GM11168 (cell line): ENCODE measurements at regions not wholly inside any gene's neighbourhood (a gene's known extent, or its start where the extent isn't known, plus 50 kb on each side); places are given as distances from the start of the nearest gene placed in this dataset.
"Not testable (repeated sequence)": the region's sequence is repeated elsewhere in the genome, so short reads cannot be mapped to it uniquely, and the experiment has no call there.

ENCODE experiments used
- in situ Hi-C: fragments of 300-500 bp; cut with MboI; formaldehyde crosslinking; loops from one replicate; pipeline ENCODE4 v1.12.0; 2022; ENCODE audit warnings: low sequenced_read_pairs; ENCODE audit not compliant: unreplicated experiment

DNA sequence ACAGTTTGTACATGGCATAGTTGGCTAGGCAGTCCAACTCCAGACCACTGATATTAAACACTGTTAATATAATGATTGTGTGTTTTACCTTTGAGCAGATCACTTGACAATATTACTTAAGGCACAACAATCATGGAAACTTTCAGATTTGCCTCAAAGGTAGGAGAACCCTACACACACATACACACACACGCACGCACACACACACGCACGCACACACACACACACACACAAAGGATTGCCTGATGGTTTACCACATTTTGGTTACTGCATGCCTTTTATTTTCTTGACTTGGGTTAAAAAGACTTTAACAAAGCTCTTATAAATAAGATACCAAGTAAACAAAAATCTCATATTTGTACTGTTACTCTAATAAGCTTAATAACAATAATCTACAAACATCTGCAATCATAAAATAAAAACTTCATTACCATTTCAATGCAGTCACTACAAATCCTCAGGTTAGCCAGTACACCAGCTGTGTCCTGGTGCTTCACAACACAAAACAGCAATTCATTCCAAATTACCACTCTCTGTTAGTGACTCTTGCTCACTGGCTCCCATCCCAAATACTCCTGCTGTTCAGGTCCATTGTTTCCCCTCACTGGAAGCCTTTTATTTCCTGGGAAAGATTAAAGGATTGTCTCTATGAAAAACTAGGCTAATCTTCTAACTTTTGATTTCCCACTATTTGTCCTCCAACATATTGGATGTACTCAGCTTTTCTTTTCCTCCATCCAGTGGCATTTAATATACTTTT is 175.2 kb upstream of the ATP2B1 start:
- in situ Hi-C loops: no loop called here

- in situ Hi-C loops: no loop called here
Observed at GRCh38 chr12:89882792-89883191, 174.2 kb upstream of the ATP2B1 start.

GRCh38 chr12:89882050-89882449 is 173.4 kb upstream of the ATP2B1 start:
- in situ Hi-C loops: no loop called here

DNA sequence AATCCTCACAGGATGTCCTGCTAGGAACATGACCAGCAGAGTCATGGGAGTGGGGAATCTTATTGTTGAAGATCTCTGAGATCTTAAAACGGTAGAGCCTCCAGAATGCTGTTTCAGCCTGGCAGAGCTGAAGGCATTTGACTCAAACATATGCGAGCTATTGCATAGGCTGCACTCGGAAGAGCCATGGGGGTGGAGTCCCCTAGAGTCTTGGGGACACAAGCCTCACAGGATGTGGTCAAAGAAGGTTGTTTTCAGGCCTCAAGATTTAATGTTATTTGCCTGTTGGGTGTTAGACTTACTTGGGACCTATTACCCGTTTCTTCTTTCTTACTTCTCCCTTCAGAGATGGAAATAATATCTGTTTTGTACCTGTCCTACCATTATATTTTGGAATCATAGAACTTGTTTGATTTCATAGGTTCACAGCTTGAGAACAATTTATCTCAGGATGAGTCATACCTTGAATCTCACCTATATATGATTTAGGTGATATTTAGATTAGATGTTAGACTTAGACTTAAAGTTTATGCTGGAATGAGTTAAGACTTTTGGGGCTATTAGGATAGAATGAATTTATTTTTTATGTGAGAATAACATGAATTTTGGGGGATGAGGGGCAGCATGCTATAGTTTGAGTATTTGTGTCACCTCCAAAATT is 172.2 kb upstream of the ATP2B1 start:
- in situ Hi-C loops: no loop called here

DNA sequence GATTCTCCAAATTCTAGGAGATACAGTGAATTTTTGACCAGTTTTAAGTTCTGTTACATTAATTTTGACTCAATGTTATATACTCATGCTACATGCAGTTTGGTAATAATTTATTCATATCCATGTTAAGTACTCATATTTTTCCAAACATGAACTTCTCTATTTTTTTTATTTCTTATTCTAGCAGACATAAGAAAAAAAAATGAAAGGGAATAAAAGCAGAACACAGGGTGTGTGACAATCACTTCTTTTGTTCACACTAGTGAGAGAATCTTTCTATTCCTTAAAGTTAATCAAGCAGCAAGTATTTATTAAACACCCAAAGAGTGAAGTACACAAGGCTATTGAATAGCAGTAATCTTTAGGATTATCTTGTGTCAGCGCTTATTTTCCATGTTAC is 171.1 kb upstream of the ATP2B1 start:
- in situ Hi-C loops: no loop called here

DNA sequence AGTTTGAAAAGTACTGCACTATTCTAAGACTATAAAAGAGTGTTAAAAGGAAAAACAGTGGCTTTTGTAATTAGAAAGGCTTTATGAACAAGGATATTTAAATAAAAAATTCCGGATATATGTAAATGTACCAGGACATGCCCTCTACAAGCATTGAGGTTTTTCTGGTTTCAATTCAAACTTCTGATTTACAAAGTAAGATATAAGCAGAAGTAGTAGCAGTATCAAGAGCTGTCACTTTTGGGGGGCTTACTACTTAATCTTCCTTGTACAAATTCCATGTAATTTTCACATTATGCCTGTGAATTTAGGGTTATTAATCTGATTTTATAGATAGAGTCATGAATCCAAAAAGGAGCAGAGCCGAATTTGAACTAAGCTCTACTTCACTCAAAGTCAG is 170.3 kb upstream of the ATP2B1 start:
- in situ Hi-C loops: no loop called here

DNA sequence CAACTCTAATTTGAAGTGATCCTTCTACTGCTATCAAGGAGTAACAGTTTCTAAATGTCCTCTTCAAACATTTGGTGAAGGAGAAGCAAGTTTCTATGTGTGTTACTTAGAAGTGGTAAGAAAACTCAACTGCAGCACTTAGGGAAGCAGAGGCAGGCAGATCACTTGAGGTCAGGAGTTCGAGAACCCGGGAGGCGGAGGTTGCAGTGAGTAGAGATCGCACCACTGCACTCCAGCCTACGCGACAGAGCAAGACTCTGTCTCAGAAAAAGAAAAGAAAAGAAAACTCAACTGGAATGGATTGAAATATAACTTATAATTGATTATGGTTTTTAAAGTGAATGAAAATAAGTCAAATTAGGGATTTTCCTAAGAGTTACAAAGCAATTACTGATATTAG is 169.7 kb upstream of the ATP2B1 start:
- in situ Hi-C loops: no loop called here

GRCh38 chr12:89877671-89878070 is 169.0 kb upstream of the ATP2B1 start:
- in situ Hi-C loops: no loop called here

GRCh38 chr12:89877136-89877535 is 168.5 kb upstream of the ATP2B1 start:
- in situ Hi-C loops: no loop called here

DNA sequence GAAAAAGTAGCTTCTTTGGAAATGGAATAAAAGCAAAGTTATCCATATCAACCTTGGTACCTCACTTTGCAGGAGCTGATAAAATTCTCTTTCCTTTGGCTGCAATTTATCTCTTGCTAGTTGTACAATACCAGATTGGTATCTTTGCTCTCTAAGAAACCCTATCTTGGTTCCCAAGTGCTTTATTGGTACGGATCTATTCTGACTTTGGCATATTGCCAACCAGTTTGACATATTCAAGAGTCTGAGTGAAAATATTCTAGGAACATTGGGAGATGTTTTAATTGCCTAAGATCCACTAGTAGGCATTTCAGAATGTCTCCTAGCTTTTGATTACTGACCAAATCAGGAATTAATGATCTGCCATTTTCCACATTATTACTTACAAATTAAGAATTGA is 167.2 kb upstream of the ATP2B1 start:
- in situ Hi-C loops: no loop called here

- in situ Hi-C loops: no loop called here
Observed at GRCh38 chr12:89875225-89875624, 166.6 kb upstream of the ATP2B1 start.

- in situ Hi-C loops: no loop called here
Observed at GRCh38 chr12:89874146-89874545, 165.5 kb upstream of the ATP2B1 start.

GRCh38 chr12:89873745-89874144 is 165.1 kb upstream of the ATP2B1 start:
- in situ Hi-C loops: no loop called here

GRCh38 chr12:89872922-89873630 is 164.4 kb upstream of the ATP2B1 start:
- in situ Hi-C loops: no loop called here

DNA sequence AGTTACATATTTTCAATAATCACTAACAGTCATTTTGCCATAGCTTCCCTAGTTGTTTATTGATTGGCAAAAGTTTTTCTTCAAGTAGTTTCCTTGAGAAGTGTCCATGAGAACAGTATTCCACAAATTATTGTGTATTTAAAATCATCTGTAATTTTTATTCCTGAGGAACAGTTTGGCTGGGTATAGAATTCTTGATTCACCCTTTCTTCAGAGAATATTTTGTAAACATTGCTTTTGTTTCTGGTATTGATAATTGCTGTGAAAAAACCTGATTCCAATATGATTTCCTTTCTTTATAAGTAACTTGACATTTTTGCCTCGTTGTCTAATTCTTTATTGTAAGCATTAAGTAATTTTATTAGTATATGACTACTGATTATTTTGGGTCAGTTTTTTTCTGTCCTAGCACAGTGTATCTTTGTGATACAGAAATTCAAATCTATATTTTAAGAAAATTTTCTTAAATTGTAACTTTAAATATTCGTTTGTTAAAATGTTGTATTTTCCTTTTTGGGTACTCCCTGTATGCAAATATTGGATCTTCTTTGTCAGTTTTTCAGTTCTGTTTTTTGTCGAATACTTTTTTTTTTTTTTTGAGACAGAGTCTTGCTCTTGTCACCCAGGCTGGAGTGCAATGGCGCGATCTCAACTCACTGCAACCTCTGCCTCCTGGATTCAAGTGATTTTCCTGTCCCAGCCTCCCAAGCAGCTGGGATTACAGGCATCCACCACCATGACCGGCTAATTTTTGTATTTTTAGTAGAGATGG is 162.0 kb upstream of the ATP2B1 start:
- in situ Hi-C loops: no loop called here

DNA sequence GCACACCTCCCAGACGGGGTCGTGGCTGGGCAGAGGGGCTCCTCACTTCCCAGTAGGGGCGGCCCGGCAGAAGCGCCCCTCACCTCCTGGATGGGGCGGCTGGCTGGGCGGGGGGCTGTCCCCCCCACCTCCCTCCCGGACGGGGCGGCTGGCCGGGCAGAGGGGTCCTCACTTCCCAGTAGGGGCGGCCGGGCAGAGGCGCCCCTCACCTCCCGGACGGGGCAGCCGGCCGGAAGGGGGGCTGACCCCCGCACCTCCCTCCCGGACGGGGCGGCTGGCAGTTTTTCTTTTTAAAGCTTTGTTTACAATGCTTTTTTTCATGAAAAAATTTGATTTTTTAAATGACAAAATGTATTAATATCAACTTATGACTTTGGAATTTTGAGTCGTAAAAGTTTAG is 159.0 kb upstream of the ATP2B1 start:
- in situ Hi-C loops: not testable (repeated sequence)

DNA sequence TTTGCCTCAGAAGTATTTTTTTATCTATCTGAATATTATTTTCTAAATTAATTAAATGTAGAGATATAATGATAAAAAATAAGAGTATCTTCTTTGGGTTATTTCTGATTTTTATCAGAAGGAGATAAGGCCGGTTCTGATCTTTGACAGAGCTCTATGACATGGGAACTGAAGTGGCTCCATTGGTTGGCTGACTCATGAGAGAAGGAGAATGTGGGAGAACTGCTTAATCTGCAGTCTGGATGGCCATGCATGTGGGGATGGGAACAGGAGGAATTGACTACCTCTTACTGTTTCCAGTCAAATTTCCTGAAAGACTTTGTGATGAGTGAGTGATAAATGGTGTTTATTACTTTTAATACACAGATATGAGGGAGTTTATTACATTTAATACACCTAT is 155.8 kb upstream of the ATP2B1 start:
- in situ Hi-C loops: no loop called here

GRCh38 chr12:89863968-89864367 is 155.3 kb upstream of the ATP2B1 start:
- in situ Hi-C loops: no loop called here

- in situ Hi-C loops: no loop called here
Observed at GRCh38 chr12:89863493-89863938, 154.9 kb upstream of the ATP2B1 start.
